ENCODE measurements at regions not wholly inside any gene's neighbourhood (a gene's known extent, or its start where the extent isn't known, plus 50 kb on each side); places are given as distances from the start of the nearest gene placed in this dataset.

- DNase-seq (ENCODE audit: low read depth, low spot score): no peak
These were observed 370.0 kb downstream of the SLC4A3 start for GRCh38 chr2:219997341-219997851.

- DNase-seq (ENCODE audit: low read depth, low spot score): no peak
These were observed 370.7 kb downstream of the SLC4A3 start for GRCh38 chr2:219998107-219998506.

DNA sequence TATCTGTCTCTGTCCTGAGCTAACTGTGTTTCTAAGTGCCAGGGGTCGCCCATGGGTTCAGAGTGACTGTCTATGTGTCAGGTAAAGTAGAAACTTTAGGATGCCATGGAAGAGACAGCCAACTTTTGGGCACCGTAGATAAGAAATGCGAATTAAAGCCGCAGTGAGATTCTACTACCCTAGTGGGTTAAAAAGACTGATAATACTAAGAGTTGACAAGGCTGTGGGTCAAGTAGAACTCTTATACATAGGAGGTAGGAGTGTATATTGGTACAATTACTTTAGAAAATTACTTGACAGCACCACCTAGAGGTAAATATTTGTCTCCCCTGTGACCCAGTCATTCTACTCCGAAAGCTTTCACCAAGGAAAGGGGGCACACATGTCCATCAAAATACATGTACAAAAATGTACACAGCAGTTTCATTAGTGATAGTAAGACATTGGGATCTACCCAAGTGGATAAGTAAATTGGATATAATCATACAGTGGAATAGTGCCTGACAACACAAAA lies 371.3 kb downstream of the SLC4A3 start:
- DNase-seq (ENCODE audit: low read depth, low spot score): no peak

DNA sequence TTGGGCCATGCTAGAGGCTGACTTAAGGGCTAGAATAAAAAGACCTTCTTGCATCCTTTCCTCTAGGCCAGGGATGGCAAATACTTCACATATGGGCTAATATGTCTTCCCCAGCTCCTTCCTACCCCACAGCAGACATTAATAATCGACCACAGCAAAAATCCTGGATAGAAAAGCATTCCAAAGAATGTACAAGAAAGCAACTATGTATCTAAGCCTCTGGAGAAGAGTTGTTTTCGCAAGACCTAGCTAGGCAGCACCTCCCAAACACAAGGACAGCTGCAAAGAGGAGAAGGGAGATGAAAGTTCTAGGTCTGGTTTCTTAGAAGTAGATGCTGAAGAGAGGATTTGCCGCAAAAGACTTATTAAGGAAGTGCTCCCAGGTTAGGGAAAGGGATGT lies 372.6 kb downstream of the SLC4A3 start:
- DNase-seq (ENCODE audit: low read depth, low spot score): no peak

DNA sequence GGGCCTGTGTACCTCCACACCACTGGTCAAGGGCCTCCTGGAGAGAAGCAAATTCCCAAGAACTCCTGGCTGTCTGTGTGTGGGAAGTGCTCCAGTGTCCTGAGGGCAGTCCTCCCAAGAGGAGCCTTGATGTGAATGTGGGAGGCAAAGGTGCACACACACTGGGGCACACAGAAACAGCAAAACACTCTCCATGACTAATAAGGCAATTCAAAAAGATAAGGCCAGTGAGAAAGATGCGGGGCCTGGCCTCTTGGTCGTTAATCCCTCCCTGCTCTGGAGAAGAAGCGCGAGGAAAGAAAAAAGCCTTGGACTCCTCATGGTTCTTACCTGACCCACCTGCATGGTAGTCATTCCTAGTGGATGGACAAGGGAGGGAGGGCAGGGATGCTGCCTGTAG lies 373.2 kb downstream of the SLC4A3 start:
- DNase-seq (ENCODE audit: low read depth, low spot score): no peak

GRCh38 chr2:220001751-220002150 lies 374.3 kb downstream of the SLC4A3 start:
- no peak for DNase-seq (ENCODE audit: low read depth, low spot score)

DNA sequence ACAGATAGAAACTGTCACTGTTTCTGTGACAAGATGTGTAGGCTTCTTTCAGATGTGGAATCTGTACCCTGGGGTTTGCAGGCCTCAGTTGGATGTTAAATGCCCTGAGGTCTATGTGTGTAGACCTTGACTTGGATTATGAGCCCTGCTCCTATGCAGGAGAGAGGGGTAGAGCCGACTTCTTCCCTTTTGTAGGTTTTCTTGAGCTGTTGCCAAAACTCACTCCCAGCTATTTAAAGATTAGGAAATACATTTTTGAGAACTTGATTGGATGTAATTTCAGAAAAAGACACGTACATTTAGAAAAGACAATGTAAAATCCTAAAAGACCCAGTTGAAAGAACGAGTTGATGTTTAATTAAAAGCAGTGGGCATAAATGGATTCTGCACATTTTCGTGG lies 374.8 kb downstream of the SLC4A3 start:
- DNase-seq (ENCODE audit: low read depth, low spot score): no peak

- no peak for DNase-seq (ENCODE audit: low read depth, low spot score)
These were observed 375.3 kb downstream of the SLC4A3 start for GRCh38 chr2:220002699-220003098.

DNA sequence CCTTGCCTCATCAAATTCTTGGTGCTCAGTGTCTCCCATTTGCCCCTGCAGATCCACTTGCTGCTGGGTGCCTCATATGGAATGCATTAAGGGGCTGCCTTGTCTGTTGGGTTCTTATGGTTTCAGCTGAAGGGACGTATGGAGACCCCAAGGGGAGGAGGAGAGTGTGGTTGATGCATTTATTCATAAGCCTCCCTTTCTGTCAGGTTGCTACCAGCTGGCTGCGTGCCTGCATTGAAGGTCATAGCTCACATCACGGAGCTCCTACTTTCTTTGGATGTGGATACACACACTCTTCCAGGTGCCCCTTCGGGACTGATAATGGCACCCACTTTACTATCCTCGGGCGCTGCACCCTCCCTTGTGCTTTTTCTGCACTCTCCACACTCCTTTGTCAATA lies 377.9 kb downstream of the SLC4A3 start:
- no peak for DNase-seq (ENCODE audit: low read depth, low spot score)

- DNase-seq (ENCODE audit: low read depth, low spot score): no peak
These were observed 378.8 kb downstream of the SLC4A3 start for GRCh38 chr2:220006152-220006621.

DNA sequence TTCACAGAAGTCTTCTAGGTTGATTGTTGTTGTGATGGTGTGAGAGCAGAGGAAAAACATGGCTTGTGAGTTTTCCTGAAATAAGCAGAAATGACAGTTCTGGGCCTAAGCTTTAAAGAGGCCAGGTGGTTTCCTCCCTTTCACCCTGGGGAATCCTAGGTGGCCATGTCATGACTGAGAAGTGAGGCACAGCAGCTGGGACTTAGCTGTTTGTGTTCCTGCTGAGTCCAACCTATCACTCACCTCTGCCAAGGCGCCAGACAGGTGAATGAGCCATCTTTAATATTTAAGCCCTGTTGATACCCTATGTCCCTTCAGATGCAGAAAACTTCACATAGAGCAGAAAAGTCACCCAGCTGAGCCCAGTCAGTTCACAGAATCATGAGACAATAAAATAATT lies 384.4 kb downstream of the SLC4A3 start:
- no peak for DNase-seq (ENCODE audit: low read depth, low spot score)

- DNase-seq (ENCODE audit: low read depth, low spot score): no peak
These were observed 387.5 kb downstream of the SLC4A3 start for GRCh38 chr2:220014961-220015360.

DNA sequence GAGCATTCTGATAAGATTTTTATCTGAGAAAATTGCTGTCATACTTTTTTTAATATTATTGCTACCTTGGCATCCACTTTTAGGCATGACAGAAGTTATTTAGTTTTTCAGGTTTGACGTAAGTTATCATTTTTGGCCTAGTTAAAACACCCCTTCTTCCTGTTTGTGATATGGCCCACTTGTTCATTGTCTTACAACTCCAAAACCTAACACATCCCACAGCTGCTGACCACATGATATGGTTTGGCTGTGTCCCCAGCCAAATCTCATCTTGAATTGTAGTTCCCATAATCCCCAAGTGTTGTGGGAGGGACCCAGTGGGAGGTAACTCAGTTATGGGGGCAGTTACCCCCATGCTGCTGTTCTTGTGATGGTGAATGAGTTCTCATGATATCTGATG lies 388.1 kb downstream of the SLC4A3 start:
- no peak for DNase-seq (ENCODE audit: low read depth, low spot score)

- DNase-seq (ENCODE audit: low read depth, low spot score): no peak
These were observed 397.8 kb downstream of the SLC4A3 start for GRCh38 chr2:220025207-220025606.

DNA sequence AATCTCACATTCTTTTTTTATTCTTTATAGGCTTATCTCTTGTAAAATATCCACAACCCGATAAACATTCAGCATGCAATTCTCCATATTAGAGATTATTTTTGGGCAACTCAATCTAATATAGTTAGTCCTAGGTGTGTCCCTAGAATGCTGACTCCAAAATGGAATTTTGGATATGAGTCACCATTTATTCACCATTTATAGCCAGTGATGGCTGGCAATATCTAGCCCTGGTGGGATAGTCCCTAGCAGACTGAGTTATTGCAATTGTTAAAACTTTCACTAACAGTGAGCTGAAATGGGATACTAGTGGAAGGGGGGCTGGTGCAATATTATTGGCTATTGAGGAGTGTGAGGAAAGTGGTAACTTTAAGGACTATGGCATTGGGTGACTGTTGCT lies 401.6 kb downstream of the SLC4A3 start:
- no peak for DNase-seq (ENCODE audit: low read depth, low spot score)

DNA sequence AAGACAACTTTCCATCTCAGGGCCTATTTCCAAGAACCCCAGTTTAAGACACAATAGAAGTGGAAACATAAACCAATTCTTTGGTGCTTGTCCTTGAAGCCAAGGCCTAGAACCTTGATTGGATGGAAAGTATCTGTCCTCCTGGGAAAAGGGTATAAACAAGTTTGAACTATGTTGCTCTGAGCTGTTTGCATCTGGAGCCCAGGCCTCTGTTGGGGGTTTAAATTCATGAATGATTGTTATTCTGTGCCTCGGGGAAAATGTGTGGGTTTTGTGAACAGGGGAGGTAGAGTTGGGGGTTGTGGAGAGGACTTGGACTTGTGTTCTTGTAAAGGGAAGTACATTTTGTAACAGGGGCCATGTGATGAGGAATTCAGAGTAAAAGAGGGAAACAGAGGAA lies 406.1 kb downstream of the SLC4A3 start:
- no peak for DNase-seq (ENCODE audit: low read depth, low spot score)

DNA sequence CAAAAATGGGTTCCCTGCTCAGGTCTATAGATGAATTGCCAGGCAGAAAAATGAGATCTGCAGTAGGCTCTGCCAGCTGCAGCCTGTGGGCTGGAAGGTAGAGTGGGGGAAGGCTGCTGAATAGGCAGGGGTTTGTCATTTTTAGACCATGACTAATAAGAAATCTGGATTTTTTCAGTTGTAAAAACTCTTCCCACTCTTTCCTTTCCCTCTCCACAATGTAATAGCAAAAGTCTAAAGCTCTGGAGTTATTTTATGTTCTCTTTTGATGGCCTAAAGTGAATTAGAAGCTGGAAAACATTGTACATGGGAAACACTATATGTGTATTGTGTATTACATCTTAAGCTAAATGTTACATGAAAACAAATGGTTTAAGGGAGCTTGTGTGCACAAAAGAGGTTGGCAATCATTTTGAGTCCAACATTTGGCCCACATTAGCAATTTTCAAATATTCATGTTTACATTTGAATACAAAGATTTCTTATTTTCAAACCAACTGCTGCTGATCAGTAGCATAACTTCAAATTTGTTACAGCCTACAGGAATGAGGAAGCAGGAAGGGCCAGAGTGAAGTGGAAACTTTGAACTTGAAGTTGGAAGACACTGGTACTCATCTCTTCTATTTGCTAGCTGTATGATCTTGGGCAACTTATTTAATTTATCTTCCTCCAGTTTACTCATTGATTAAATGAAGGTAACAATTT lies 407.1 kb downstream of the SLC4A3 start:
- DNase-seq (ENCODE audit: low read depth, low spot score): no peak

GRCh38 chr2:220036431-220036830 lies 409.0 kb downstream of the SLC4A3 start:
- DNase-seq (ENCODE audit: low read depth, low spot score): no peak

DNA sequence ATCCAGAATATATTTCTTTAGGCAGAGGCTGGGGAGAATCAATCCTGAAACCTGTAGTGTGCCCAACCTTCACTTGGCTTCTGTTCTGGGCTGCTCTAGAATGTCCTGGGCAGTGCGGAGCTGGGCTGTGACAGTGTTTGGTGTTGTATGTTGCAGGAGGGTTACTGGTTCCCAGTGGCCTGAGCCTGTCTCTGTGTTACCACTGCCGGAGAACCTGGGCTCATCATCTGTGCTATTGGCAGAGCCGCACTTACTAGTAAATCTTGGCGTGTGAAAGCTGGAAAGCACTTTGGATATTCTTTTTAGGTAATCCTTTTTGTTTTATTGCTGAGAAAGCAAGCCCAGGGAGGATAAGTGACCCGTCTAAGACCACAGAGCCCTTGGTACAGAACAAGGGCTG lies 412.9 kb downstream of the SLC4A3 start:
- DNase-seq (ENCODE audit: low read depth, low spot score): no peak

- DNase-seq (ENCODE audit: low read depth, low spot score): no peak
These were observed 414.0 kb downstream of the SLC4A3 start for GRCh38 chr2:220041447-220041846.

DNA sequence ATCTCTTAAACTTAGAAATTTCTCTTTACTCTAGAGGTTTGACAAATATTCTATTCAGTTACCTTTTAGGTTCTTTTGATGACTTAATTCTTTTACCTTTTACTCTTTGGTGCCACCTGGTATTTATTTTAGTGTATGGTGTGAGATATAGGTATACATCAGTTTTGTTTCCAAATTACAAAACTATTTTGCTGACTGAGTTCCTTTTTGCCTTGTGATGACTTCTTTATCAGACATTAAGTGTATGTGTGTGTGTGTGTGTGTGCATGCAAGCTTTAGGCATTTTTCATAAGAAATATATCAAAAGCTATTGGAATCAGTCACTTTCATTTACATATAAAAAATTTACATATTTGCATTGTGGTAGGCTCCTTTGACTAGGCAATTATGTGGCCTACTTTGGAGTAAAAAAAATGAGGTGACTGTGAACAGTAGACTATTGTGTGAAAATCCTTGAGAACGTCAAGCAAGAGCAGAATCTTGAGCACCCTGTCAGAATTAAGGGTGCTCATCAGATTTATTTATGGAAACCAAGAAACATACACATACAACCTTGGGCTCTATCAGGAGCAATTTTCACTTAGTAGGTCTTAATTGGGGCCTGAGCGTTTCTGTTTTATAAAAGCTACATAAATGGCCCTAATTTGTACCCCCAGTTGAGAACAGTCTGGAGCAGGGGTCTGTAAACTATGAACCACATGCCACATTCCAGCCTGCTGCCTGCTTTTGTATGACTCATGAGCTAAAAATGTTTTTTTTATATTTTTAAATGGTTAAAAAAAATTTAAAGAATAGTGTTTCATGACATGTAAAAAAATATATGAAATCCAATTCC lies 415.9 kb downstream of the SLC4A3 start:
- DNase-seq (ENCODE audit: low read depth, low spot score): no peak

DNA sequence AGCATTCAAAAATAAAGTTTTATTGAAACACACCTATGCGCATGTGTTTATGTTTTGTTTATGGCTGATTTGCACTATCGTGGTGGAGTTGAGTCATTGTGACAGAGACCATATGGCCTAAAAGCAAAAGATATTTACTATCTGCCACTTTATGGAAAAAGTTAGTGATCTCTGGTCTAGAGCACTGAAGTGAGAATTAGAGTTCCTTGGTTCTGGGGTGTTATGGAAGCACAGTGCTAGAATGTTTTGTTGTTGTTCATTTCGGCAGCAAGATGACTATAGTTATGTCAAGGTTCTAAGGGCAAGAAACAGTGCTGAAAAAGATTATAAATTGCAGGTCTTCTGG lies 416.5 kb downstream of the SLC4A3 start:
- no peak for DNase-seq (ENCODE audit: low read depth, low spot score)

- DNase-seq (ENCODE audit: low read depth, low spot score): no peak
These were observed 417.0 kb downstream of the SLC4A3 start for GRCh38 chr2:220044383-220044782.
